ENCODE measurements at regions not wholly inside any gene's neighbourhood (a gene's known extent, or its start where the extent isn't known, plus 50 kb on each side); places are given as distances from the start of the nearest gene placed in this dataset.

- no peak for TF ChIP-seq GTF2I (CRISPR knock-in tag; conservative IDR thresholded peaks at IDR 0.05)
- TF ChIP-seq, protein P1, sequence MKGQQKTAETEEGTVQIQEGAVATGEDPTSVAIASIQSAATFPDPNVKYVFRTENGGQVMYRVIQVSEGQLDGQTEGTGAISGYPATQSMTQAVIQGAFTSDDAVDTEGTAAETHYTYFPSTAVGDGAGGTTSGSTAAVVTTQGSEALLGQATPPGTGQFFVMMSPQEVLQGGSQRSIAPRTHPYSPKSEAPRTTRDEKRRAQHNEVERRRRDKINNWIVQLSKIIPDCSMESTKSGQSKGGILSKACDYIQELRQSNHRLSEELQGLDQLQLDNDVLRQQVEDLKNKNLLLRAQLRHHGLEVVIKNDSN (CRISPR knock-in tag; IDR thresholded peaks at IDR 0.05) = no peak
- H3K4me1 Mint-ChIP-seq = no peaks in the 10 kb centered on the region
- H3K27ac Mint-ChIP-seq = no peak overlapping the region
- peaks cover 16% of the 10 kb centered on the region for H3K9me3 Mint-ChIP-seq
- H3K4me3 Mint-ChIP-seq = no peak overlapping the region
- ChIA-PET POLR2A (no interaction called here), CTCF (no interaction called here)
- no peaks in the 10 kb centered on the region; the same call in 1 of the 2 replicates for H3K27me3 Mint-ChIP-seq (ENCODE audit: low read depth)
- DNase-seq (ENCODE audit: low spot score) = no peak
- no peaks in the 10 kb centered on the region for H3K36me3 Mint-ChIP-seq
- ATAC-seq = no peak
Measured at GRCh38 chr11:114857281-114857680, 179.0 kb downstream of the NXPE2 start.

- no peaks in the 10 kb centered on the region for H3K36me3 Mint-ChIP-seq
- CTCF ChIA-PET = no interaction called here
Measured at GRCh38 chr11:114864896-114865295, 186.6 kb downstream of the NXPE2 start.

DNA sequence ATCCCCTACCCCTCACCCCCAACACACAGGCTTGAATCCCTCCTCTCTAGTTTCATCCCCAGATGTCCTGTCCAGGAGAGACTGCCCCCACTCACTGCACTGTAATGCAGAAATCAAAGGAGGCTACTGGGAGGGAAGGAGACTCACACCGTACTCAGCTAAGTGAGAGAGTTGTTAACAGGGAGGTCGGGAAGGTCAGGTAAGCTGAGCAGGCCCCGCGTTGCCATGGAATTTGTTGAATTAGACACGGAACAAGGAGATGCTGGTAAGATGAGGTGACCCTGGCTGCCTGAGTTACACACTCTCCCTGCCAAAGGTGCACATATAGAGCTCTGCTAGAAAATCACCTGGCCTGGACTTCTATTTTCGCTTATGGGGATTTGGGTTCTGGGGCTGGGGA is 197.9 kb downstream of the NXPE2 start:
- Mint-ChIP-seq H3K4me1 (peaks cover 8% of the 10 kb centered on the region), H3K4me3 (no peak overlapping the region), H3K27ac (no peak overlapping the region), H3K9me3 (no peaks in the 10 kb centered on the region), H3K27me3 (ENCODE audit: low read depth) (peaks cover 4% of the 10 kb centered on the region; the same call in 1 of the 2 replicates), H3K36me3 (no peaks in the 10 kb centered on the region)
- CTCF ChIA-PET = interaction anchor here (0.7 to 2.1 kb wide), 2 partner anchors 16 to 102 kb away, joined by 3 to 8 read pairs; no protein-coding TSS in a partner anchor
- POLR2A ChIA-PET = no interaction called here
- DNase-seq (ENCODE audit: low spot score) (no peak), ATAC-seq (no peak)
- TF ChIP-seq, protein P2, sequence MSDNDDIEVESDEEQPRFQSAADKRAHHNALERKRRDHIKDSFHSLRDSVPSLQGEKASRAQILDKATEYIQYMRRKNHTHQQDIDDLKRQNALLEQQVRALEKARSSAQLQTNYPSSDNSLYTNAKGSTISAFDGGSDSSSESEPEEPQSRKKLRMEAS (CRISPR knock-in tag; IDR thresholded peaks at IDR 0.05) = no peak
- TF ChIP-seq RELA (CRISPR knock-in tag; IDR thresholded peaks at IDR 0.05; ENCODE audit: borderline replicate concordance) (no peak), RORB (CRISPR knock-in tag; IDR thresholded peaks at IDR 0.05) (no peak), ZNF263 (CRISPR knock-in tag; IDR thresholded peaks at IDR 0.05; ENCODE audit: low read depth) (no peak), ATF2 (CRISPR knock-in tag; IDR thresholded peaks at IDR 0.05; ENCODE audit: borderline replicate concordance, low read depth) (no peak), ZNF232 (CRISPR knock-in tag; IDR thresholded peaks at IDR 0.05) (no peak), PRRX2 (CRISPR knock-in tag; IDR thresholded peaks at IDR 0.05) (no peak), IRF1 (CRISPR knock-in tag; IDR thresholded peaks at IDR 0.05) (no peak)
- TF ChIP-seq, protein P3, sequence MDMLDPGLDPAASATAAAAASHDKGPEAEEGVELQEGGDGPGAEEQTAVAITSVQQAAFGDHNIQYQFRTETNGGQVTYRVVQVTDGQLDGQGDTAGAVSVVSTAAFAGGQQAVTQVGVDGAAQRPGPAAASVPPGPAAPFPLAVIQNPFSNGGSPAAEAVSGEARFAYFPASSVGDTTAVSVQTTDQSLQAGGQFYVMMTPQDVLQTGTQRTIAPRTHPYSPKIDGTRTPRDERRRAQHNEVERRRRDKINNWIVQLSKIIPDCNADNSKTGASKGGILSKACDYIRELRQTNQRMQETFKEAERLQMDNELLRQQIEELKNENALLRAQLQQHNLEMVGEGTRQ (CRISPR knock-in tag; IDR thresholded peaks at IDR 0.05) = no peak
- TF ChIP-seq, protein P4, sequence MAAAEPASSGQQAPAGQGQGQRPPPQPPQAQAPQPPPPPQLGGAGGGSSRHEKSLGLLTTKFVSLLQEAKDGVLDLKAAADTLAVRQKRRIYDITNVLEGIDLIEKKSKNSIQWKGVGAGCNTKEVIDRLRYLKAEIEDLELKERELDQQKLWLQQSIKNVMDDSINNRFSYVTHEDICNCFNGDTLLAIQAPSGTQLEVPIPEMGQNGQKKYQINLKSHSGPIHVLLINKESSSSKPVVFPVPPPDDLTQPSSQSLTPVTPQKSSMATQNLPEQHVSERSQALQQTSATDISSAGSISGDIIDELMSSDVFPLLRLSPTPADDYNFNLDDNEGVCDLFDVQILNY (CRISPR knock-in tag; IDR thresholded peaks at IDR 0.05) = no peak
- TF ChIP-seq, protein P5, sequence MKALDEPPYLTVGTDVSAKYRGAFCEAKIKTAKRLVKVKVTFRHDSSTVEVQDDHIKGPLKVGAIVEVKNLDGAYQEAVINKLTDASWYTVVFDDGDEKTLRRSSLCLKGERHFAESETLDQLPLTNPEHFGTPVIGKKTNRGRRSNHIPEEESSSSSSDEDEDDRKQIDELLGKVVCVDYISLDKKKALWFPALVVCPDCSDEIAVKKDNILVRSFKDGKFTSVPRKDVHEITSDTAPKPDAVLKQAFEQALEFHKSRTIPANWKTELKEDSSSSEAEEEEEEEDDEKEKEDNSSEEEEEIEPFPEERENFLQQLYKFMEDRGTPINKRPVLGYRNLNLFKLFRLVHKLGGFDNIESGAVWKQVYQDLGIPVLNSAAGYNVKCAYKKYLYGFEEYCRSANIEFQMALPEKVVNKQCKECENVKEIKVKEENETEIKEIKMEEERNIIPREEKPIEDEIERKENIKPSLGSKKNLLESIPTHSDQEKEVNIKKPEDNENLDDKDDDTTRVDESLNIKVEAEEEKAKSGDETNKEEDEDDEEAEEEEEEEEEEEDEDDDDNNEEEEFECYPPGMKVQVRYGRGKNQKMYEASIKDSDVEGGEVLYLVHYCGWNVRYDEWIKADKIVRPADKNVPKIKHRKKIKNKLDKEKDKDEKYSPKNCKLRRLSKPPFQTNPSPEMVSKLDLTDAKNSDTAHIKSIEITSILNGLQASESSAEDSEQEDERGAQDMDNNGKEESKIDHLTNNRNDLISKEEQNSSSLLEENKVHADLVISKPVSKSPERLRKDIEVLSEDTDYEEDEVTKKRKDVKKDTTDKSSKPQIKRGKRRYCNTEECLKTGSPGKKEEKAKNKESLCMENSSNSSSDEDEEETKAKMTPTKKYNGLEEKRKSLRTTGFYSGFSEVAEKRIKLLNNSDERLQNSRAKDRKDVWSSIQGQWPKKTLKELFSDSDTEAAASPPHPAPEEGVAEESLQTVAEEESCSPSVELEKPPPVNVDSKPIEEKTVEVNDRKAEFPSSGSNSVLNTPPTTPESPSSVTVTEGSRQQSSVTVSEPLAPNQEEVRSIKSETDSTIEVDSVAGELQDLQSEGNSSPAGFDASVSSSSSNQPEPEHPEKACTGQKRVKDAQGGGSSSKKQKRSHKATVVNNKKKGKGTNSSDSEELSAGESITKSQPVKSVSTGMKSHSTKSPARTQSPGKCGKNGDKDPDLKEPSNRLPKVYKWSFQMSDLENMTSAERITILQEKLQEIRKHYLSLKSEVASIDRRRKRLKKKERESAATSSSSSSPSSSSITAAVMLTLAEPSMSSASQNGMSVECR (CRISPR knock-in tag; IDR thresholded peaks at IDR 0.05; ENCODE audit: borderline replicate concordance) = no peak

More at GRCh38 chr11:114864896-114865295, 186.6 kb downstream of the NXPE2 start:
- TF ChIP-seq RELA (CRISPR knock-in tag; IDR thresholded peaks at IDR 0.05; ENCODE audit: borderline replicate concordance) = no peak
- no peak for TF ChIP-seq MYBL2 (CRISPR knock-in tag; IDR thresholded peaks at IDR 0.05)
- TF ChIP-seq KAT7 (CRISPR knock-in tag; IDR thresholded peaks at IDR 0.05; ENCODE audit: borderline replicate concordance) = no peak
- no peak overlapping the region for H3K4me3 Mint-ChIP-seq
- no peak for ATAC-seq
- POLR2A ChIA-PET = no interaction called here
- no peaks in the 10 kb centered on the region for H3K4me1 Mint-ChIP-seq
- no peaks in the 10 kb centered on the region for H3K27me3 Mint-ChIP-seq (ENCODE audit: low read depth)
- no peak for DNase-seq (ENCODE audit: low spot score)
- H3K9me3 Mint-ChIP-seq = peaks cover 1% of the 10 kb centered on the region
- no peak overlapping the region for H3K27ac Mint-ChIP-seq

Data from WTC11 (cell line).